ENCODE measurements at regions not wholly inside any gene's neighbourhood (a gene's known extent, or its start where the extent isn't known, plus 50 kb on each side); places are given as distances from the start of the nearest gene placed in this dataset.
"Not testable (repeated sequence)": the region's sequence is repeated elsewhere in the genome, so short reads cannot be mapped to it uniquely, and the experiment has no call there.

DNA sequence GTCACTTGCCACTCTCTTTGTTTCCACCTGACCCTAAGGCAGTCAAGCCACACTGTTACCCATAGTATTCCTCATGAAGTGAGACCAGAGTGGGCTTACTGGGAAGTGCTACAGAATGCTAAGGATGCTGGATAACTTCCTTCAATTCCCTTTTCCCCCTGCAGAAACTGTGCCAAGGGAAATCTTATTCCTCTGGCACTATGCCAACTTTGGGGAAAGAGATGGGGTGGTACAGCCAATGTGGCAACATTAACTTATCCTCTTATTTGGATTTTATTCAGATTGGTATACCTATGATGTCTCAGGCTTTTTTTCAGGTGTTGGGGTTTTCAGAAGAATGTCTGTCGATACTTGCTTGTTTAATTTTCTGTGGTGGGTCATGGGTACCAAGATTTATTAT lies 599.4 kb upstream of the PBX1 start:
- DNase-seq (no peak), ATAC-seq (no peak)
- peaks cover 1% of the 10 kb centered on the region for H3K27me3 Mint-ChIP-seq (ENCODE audit: low read depth)
- peaks cover 29% of the 10 kb centered on the region for H3K9me3 Mint-ChIP-seq
- no peak overlapping the region for H3K4me3 Mint-ChIP-seq
- no peaks in the 10 kb centered on the region for H3K4me1 Mint-ChIP-seq (ENCODE audit: low read depth)
- H3K36me3 Mint-ChIP-seq (ENCODE audit: insufficient read depth) = no peaks in the 10 kb centered on the region

DNA sequence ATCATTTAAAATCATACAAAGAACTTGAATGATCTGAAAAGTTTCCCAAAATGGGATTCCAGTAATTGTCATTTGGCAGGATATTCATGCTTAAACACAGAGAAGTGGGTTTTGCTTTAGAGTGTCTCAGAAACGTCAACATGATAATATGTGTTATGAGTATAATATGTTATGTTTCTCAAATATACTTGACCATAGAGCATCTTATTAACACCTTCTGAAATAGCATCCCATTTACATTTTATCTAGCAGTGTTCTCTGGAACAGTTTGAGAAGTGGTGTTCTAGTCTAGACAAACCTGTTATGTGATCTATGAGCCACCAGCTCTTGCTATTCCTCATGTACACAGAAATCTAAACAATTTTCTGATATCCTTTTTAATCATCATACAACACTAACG lies 588.8 kb upstream of the PBX1 start:
- H3K9me3 Mint-ChIP-seq = peaks cover 16% of the 10 kb centered on the region
- H3K36me3 Mint-ChIP-seq (ENCODE audit: insufficient read depth) = no peaks in the 10 kb centered on the region
- no peak overlapping the region for H3K4me3 Mint-ChIP-seq
- no peaks in the 10 kb centered on the region for H3K27me3 Mint-ChIP-seq (ENCODE audit: low read depth)
- ATAC-seq (no peak), DNase-seq (no peak)
- no peaks in the 10 kb centered on the region for H3K4me1 Mint-ChIP-seq (ENCODE audit: low read depth)

GRCh38 chr1:163970699-163971098 lies 588.3 kb upstream of the PBX1 start:
- DNase-seq (no peak), ATAC-seq (no peak)
- Mint-ChIP-seq H3K9me3 (peaks cover 15% of the 10 kb centered on the region), H3K27me3 (ENCODE audit: low read depth) (no peaks in the 10 kb centered on the region), H3K36me3 (ENCODE audit: insufficient read depth) (no peaks in the 10 kb centered on the region), H3K4me3 (no peak overlapping the region), H3K4me1 (ENCODE audit: low read depth) (no peaks in the 10 kb centered on the region)

DNA sequence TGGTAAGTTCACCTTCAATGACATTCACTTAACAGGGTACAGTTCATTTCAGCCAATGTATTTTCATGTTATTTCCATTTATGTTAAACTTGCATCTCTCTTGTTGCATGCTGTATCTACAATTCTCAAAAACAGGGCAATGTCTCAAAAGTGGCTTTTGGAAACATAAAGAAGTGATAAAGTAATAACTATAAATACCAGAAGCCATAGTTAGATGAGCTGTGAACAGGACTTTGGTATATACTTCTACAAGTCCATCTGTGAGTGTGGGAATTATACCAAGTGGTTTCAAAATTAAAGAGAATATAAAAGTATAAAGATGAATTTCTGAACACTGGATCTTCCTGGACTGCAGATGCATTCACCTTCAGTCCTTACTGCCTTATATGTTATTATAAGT lies 585.4 kb upstream of the PBX1 start:
- H3K9me3 Mint-ChIP-seq = peaks cover 19% of the 10 kb centered on the region
- H3K4me1 Mint-ChIP-seq (ENCODE audit: low read depth) = no peaks in the 10 kb centered on the region
- no peak overlapping the region for H3K4me3 Mint-ChIP-seq
- H3K27me3 Mint-ChIP-seq (ENCODE audit: low read depth) = no peaks in the 10 kb centered on the region
- no peaks in the 10 kb centered on the region for H3K36me3 Mint-ChIP-seq (ENCODE audit: insufficient read depth)
- DNase-seq (no peak), ATAC-seq (no peak)

DNA sequence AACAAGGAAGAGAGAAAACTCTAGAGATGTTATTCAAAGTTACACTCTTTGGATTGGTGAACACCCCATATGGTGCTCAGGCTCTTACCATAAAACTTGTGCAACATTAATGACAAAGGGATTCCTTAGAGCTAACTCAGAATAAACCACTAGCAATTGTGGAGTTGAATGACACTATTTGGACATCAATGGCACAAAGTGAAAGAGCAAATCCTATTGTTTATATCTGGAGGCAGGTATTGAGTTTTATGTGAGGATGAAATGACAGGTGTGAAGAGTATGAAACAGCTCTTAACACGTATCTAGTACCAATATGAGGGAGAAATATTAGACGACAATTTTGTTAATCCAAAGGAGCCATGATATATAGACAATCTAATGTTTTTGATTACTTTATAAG lies 584.9 kb upstream of the PBX1 start:
- DNase-seq (no peak), ATAC-seq (no peak)
- no peaks in the 10 kb centered on the region for H3K36me3 Mint-ChIP-seq (ENCODE audit: insufficient read depth)
- no peaks in the 10 kb centered on the region for H3K4me1 Mint-ChIP-seq (ENCODE audit: low read depth)
- peaks cover 18% of the 10 kb centered on the region for H3K9me3 Mint-ChIP-seq
- no peaks in the 10 kb centered on the region for H3K27me3 Mint-ChIP-seq (ENCODE audit: low read depth)
- H3K4me3 Mint-ChIP-seq = no peak overlapping the region

DNA sequence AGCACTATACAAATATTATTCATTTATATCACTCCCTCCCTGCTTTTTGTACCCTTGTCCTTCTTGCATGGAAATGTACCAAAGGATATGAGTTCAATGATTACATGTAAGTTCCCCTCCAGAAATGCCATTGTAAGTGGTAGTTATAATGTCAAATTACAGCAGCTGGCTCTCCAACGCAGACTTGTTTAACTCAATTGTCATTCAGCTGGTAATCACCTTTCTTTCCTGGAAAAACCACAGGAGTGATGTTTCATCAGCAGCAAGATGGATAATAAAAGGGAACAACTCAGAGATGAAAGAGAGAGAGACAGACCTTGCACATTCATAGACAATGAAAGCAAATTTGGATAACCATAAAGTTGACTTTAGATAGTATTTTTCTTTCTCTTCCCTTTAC lies 578.6 kb upstream of the PBX1 start:
- H3K4me3 Mint-ChIP-seq = no peak overlapping the region
- no peak for DNase-seq
- H3K36me3 Mint-ChIP-seq (ENCODE audit: insufficient read depth) = no peaks in the 10 kb centered on the region
- no peak for ATAC-seq
- no peaks in the 10 kb centered on the region for H3K4me1 Mint-ChIP-seq (ENCODE audit: low read depth)
- no peaks in the 10 kb centered on the region for H3K27me3 Mint-ChIP-seq (ENCODE audit: low read depth)
- H3K9me3 Mint-ChIP-seq = peaks cover 31% of the 10 kb centered on the region

DNA sequence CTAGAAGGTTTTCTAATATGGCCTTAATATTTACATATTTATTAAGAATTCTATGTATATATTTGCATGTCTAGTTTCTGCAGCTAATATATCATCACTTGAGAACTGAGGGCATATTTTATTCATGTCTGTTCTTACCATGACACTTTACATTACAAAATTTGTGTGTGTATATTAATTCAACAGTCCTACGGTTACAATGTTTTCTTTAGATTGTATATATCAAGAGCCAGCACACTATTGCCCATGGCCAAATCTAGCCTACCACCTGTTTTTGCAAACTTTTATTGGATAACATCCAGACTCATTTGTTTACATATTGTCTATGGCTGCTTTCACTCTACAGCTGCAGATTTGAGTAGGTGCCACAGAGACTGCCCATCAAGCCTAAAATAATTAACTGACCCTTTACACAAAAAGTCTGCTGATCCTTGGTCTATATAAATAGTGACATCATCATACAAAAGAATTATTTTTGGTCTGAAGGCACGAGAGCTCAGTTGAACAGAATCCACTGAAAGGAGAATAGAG lies 577.4 kb upstream of the PBX1 start:
- H3K4me1 Mint-ChIP-seq (ENCODE audit: low read depth) = no peaks in the 10 kb centered on the region
- ATAC-seq = no peak
- H3K9me3 Mint-ChIP-seq = peaks cover 23% of the 10 kb centered on the region
- no peaks in the 10 kb centered on the region for H3K27me3 Mint-ChIP-seq (ENCODE audit: low read depth)
- no peaks in the 10 kb centered on the region for H3K36me3 Mint-ChIP-seq (ENCODE audit: insufficient read depth)
- H3K4me3 Mint-ChIP-seq = no peak overlapping the region
- DNase-seq = no peak

DNA sequence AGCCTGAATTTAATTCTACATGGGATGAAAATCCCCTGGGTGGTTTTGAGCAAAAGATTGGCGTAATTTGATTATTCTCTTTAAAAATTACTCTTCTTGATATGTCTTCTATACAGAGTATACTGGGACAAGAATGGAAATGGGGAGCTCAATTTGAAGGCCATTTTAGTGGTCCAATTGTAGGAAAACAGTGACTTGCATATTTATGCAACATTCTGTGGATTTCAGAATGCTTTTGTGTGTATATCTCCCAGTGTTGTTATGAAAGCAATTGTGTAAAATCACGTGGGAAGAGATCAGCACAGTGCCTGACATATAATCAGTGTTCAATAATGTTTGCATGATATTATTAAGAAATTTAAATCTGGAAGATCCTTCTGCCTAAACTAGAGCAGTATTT lies 575.9 kb upstream of the PBX1 start:
- Mint-ChIP-seq H3K27me3 (ENCODE audit: low read depth) (no peaks in the 10 kb centered on the region), H3K4me1 (ENCODE audit: low read depth) (no peaks in the 10 kb centered on the region), H3K36me3 (ENCODE audit: insufficient read depth) (no peaks in the 10 kb centered on the region), H3K4me3 (no peak overlapping the region), H3K9me3 (peaks cover 16% of the 10 kb centered on the region)
- ATAC-seq (no peak), DNase-seq (no peak)

GRCh38 chr1:163985700-163986099 lies 573.3 kb upstream of the PBX1 start:
- Mint-ChIP-seq H3K9me3 (peaks cover 10% of the 10 kb centered on the region), H3K4me3 (no peak overlapping the region), H3K4me1 (ENCODE audit: low read depth) (no peaks in the 10 kb centered on the region), H3K36me3 (ENCODE audit: insufficient read depth) (no peaks in the 10 kb centered on the region), H3K27me3 (ENCODE audit: low read depth) (no peaks in the 10 kb centered on the region)
- DNase-seq = no peak
- no peak for ATAC-seq

- ATAC-seq = no peak
Measured at GRCh38 chr1:163999131-163999530, 559.9 kb upstream of the PBX1 start.

DNA sequence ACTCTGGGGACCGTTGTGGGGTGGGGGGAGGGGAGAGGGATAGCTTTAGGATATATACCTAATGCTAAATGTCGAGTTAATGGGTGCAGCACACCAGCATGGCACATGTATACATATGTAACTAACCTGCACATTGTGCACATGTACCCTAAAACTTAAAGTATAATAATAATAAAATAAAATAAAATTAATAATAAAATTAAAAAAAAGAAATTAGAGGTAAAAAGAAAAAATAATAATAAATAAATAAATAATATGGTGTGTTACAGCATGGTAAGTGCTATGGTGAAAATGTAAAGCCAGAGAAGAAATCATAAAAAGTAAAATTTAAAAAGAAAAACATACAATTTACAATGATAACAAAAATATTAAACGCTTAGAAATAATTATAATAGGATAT lies 552.8 kb upstream of the PBX1 start:
- H3K9me3 Mint-ChIP-seq = peaks cover 36% of the 10 kb centered on the region
- not testable (repeated sequence) for H3K4me1 Mint-ChIP-seq (ENCODE audit: low read depth); H3K4me3 Mint-ChIP-seq; H3K27me3 Mint-ChIP-seq (ENCODE audit: low read depth); H3K36me3 Mint-ChIP-seq (ENCODE audit: insufficient read depth); ATAC-seq; DNase-seq

More at GRCh38 chr1:163999131-163999530, 559.9 kb upstream of the PBX1 start:
- DNase-seq = no peak
- Mint-ChIP-seq H3K4me3 (no peak overlapping the region), H3K36me3 (ENCODE audit: insufficient read depth) (no peaks in the 10 kb centered on the region), H3K27me3 (ENCODE audit: low read depth) (no peaks in the 10 kb centered on the region), H3K9me3 (peaks cover 20% of the 10 kb centered on the region), H3K4me1 (ENCODE audit: low read depth) (no peaks in the 10 kb centered on the region)

DNA sequence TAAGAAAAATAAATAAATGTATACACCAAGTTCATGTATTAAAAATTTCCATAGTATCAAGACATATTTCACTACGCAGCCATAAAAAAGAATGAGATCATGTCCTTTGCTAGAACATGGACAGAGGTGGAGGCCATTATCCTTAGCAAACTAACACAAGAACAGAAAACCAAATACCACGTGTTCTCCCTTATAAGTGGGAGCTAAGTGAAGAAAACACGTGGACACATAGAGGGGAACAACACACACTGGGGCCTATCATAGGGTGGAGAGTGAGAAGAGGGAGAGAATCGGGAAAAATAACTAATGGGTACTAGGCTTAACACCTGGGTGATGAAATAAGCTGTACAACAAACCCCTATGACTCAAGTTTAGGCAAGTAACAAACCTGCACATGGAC lies 552.4 kb upstream of the PBX1 start:
- DNase-seq (no peak), ATAC-seq (no peak)
- Mint-ChIP-seq H3K27me3 (ENCODE audit: low read depth) (no peaks in the 10 kb centered on the region), H3K36me3 (ENCODE audit: insufficient read depth) (no peaks in the 10 kb centered on the region), H3K4me3 (no peak overlapping the region), H3K9me3 (peaks cover 38% of the 10 kb centered on the region), H3K4me1 (ENCODE audit: low read depth) (no peaks in the 10 kb centered on the region)

GRCh38 chr1:164017239-164017638 lies 541.7 kb upstream of the PBX1 start:
- ATAC-seq (no peak), DNase-seq (no peak)
- H3K36me3 Mint-ChIP-seq (ENCODE audit: insufficient read depth) = no peaks in the 10 kb centered on the region
- no peaks in the 10 kb centered on the region for H3K27me3 Mint-ChIP-seq (ENCODE audit: low read depth)
- no peak overlapping the region for H3K4me3 Mint-ChIP-seq
- H3K9me3 Mint-ChIP-seq = peaks cover 31% of the 10 kb centered on the region
- no peaks in the 10 kb centered on the region for H3K4me1 Mint-ChIP-seq (ENCODE audit: low read depth)

- Mint-ChIP-seq H3K9me3 (peaks cover 28% of the 10 kb centered on the region), H3K27me3 (ENCODE audit: low read depth) (no peaks in the 10 kb centered on the region), H3K4me3 (no peak overlapping the region), H3K36me3 (ENCODE audit: insufficient read depth) (no peaks in the 10 kb centered on the region), H3K4me1 (ENCODE audit: low read depth) (no peaks in the 10 kb centered on the region)
- DNase-seq (no peak), ATAC-seq (no peak)
Measured at GRCh38 chr1:164020391-164020790, 538.6 kb upstream of the PBX1 start.

DNA sequence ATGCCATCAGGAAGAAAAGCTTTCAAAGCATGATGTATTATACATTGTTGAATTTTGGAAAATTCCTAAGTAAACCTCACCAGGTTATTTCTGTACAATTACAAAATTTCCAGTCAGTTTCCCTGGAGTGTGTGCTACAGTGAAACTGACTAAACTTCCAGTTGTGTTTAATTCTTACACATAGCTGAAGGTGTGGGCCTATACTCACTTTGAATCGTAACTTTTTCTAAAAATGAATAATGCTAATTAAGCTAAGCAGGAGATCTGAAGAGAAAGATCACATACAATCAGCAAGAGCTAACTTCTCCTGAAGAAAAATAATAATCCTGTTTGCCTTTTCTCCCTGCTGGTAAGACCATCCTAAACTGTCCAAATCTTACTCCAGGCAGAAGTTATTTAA lies 537.2 kb upstream of the PBX1 start:
- H3K9me3 Mint-ChIP-seq = peaks cover 23% of the 10 kb centered on the region
- no peak for ATAC-seq
- no peaks in the 10 kb centered on the region for H3K36me3 Mint-ChIP-seq (ENCODE audit: insufficient read depth)
- H3K4me3 Mint-ChIP-seq = no peak overlapping the region
- H3K27me3 Mint-ChIP-seq (ENCODE audit: low read depth) = no peaks in the 10 kb centered on the region
- DNase-seq = no peak
- H3K4me1 Mint-ChIP-seq (ENCODE audit: low read depth) = no peaks in the 10 kb centered on the region

- peaks cover 28% of the 10 kb centered on the region for H3K9me3 Mint-ChIP-seq
- no peaks in the 10 kb centered on the region for H3K36me3 Mint-ChIP-seq (ENCODE audit: insufficient read depth)
- no peaks in the 10 kb centered on the region for H3K27me3 Mint-ChIP-seq (ENCODE audit: low read depth)
- no peaks in the 10 kb centered on the region for H3K4me1 Mint-ChIP-seq (ENCODE audit: low read depth)
- ATAC-seq (no peak), DNase-seq (no peak)
- H3K4me3 Mint-ChIP-seq = no peak overlapping the region
Measured at GRCh38 chr1:164033782-164034181, 525.2 kb upstream of the PBX1 start.
